Neural progenitor cell (in vitro differentiated cells): ENCODE measurements at regions not wholly inside any gene's neighbourhood (a gene's known extent, or its start where the extent isn't known, plus 50 kb on each side); places are given as distances from the start of the nearest gene placed in this dataset.

Source experiments
- DNase-seq: peaks from one replicate; pipeline ENCODE4 v3.0.0-alpha.2; 2016; ENCODE audit warnings: low spot score
- H2AFZ ChIP-seq: fragments of 200-600 bp; sonication (generic); replicated peaks from 2 replicates; pipeline ENCODE4 v1.6.1; 2016; ENCODE audit warnings: antibody characterized with exemption
- H3F3A ChIP-seq: fragments of 200-600 bp; sonication (generic); 2 replicates; pipeline ENCODE4 v1.6.1; 2016; ENCODE audit warnings: antibody characterized with exemption, low read depth
- H3K27ac ChIP-seq: fragments of 200-600 bp; sonication (generic); 2 replicates; pipeline ENCODE4 v1.5.1; 2016; ENCODE audit warnings: mild to moderate bottlenecking
- H3K27me3 ChIP-seq: fragments of 200-600 bp; sonication (generic); 2 replicates; pipeline ENCODE4 v1.6.1; 2016; ENCODE audit warnings: mild to moderate bottlenecking, moderate library complexity
- H3K36me3 ChIP-seq: fragments of 200-600 bp; sonication (generic); 2 replicates; pipeline ENCODE4 v1.5.1; 2016
- H3K4me1 ChIP-seq: fragments of 200-600 bp; sonication (generic); 2 replicates; pipeline ENCODE4 v1.6.1; 2016; ENCODE audit warnings: mixed run types
- H3K4me2 ChIP-seq: fragments of 200-600 bp; sonication (generic); 2 replicates; pipeline ENCODE4 v1.6.1; 2016
- H3K4me3 ChIP-seq: fragments of 200-600 bp; sonication (generic); 2 replicates; pipeline ENCODE4 v1.5.1; 2016
- H3K79me2 ChIP-seq: fragments of 200-600 bp; sonication (generic); 2 replicates; pipeline ENCODE4 v1.6.1; 2016; ENCODE audit warnings: low read depth
- H3K9ac ChIP-seq: fragments of 200-600 bp; sonication (generic); 2 replicates; pipeline ENCODE4 v1.6.1; 2016
- H3K9me3 ChIP-seq: fragments of 200-600 bp; sonication (generic); 2 replicates; pipeline ENCODE4 v1.5.1; 2016; ENCODE audit warnings: low read depth
- H4K20me1 ChIP-seq: fragments of 200-600 bp; sonication (generic); 2 replicates; pipeline ENCODE4 v1.6.1; 2016; ENCODE audit warnings: low read depth
- H3K27ac Mint-ChIP-seq: 3 replicates; pipeline ENCODE4 v1.8.0; 2021; ENCODE audit warnings: mixed read lengths
- H3K27me3 Mint-ChIP-seq: 2 replicates; pipeline ENCODE4 v1.8.0; 2022; ENCODE audit warnings: low read depth, mild to moderate bottlenecking, inconsistent platforms, moderate library complexity, mixed read lengths; ENCODE audit not compliant: insufficient read depth
- H3K36me3 Mint-ChIP-seq: 3 replicates; pipeline ENCODE4 v1.8.0; 2021; ENCODE audit warnings: mixed read lengths
- H3K4me1 Mint-ChIP-seq: 3 replicates; pipeline ENCODE4 v1.8.0; 2021; ENCODE audit warnings: mixed read lengths
- H3K4me3 Mint-ChIP-seq: 3 replicates; pipeline ENCODE4 v1.8.0; 2021; ENCODE audit warnings: mild to moderate bottlenecking, moderate library complexity, mixed read lengths
- H3K9me3 Mint-ChIP-seq: 3 replicates; pipeline ENCODE4 v1.8.0; 2020; ENCODE audit warnings: mixed read lengths
- EZH2 ChIP-seq: fragments of 200-600 bp; sonication (generic); IDR thresholded peaks from 2 replicates; pipeline ENCODE4 v1.6.1; 2017; ENCODE audit warnings: antibody characterized with exemption, mild to moderate bottlenecking, moderate library complexity
- EZH2phosphoT487 ChIP-seq: fragments of 200-600 bp; sonication (generic); IDR thresholded peaks from 2 replicates; pipeline ENCODE4 v1.6.1; 2017; ENCODE audit warnings: antibody characterized with exemption
- TF ChIP-seq, protein P1 (sequence below): fragments of 200-600 bp; sonication (generic); IDR thresholded peaks from 2 replicates; pipeline ENCODE4 v1.5.1; 2017; ENCODE audit warnings: antibody characterized with exemption, mild to moderate bottlenecking

DNA sequence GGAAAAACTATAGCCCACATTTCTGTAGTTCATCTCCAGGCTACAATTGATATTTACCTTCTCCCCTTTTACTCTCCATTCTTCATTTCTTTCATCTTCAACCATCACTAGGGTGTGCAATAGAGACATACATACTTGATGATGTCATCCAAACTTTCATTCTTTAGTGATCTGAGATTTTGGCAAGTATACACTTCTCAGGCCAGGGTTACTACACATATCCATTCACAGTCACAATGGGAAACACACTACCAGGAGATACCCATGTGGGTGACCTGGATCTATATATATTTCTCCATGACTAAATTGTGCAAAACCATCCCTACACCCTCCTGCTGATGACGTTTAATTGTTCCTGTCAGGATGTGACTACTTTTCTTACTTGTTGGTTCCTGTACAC lies 769.5 kb upstream of the DPPA4 start:
- Mint-ChIP-seq H3K36me3 (no peaks in the 10 kb centered on the region), H3K27me3 (no peaks in the 10 kb centered on the region), H3K27ac (no peak overlapping the region), H3K4me1 (no peaks in the 10 kb centered on the region), H3K9me3 (no peaks in the 10 kb centered on the region), H3K4me3 (no peak overlapping the region)
- H3K79me2 ChIP-seq, result no peaks in the 10 kb centered on the region
- no peaks in the 10 kb centered on the region for H3F3A ChIP-seq
- no peak overlapping the region for H3K4me3 ChIP-seq
- TF ChIP-seq EZH2, result no peak
- TF ChIP-seq, protein P1, sequence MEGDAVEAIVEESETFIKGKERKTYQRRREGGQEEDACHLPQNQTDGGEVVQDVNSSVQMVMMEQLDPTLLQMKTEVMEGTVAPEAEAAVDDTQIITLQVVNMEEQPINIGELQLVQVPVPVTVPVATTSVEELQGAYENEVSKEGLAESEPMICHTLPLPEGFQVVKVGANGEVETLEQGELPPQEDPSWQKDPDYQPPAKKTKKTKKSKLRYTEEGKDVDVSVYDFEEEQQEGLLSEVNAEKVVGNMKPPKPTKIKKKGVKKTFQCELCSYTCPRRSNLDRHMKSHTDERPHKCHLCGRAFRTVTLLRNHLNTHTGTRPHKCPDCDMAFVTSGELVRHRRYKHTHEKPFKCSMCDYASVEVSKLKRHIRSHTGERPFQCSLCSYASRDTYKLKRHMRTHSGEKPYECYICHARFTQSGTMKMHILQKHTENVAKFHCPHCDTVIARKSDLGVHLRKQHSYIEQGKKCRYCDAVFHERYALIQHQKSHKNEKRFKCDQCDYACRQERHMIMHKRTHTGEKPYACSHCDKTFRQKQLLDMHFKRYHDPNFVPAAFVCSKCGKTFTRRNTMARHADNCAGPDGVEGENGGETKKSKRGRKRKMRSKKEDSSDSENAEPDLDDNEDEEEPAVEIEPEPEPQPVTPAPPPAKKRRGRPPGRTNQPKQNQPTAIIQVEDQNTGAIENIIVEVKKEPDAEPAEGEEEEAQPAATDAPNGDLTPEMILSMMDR, result no peak
- no peak for TF ChIP-seq EZH2phosphoT487
- H3K9ac ChIP-seq, result no peak overlapping the region
- no peak overlapping the region for H2AFZ ChIP-seq
- no peaks in the 10 kb centered on the region for H3K27me3 ChIP-seq
- DNase-seq, result no peak
- H3K27ac ChIP-seq, result no peak overlapping the region
- no peaks in the 10 kb centered on the region for H3K9me3 ChIP-seq
- no peaks in the 10 kb centered on the region for H3K36me3 ChIP-seq
- no peaks in the 10 kb centered on the region for H4K20me1 ChIP-seq
- H3K4me1 ChIP-seq, result no peaks in the 10 kb centered on the region
- no peak overlapping the region for H3K4me2 ChIP-seq

DNA sequence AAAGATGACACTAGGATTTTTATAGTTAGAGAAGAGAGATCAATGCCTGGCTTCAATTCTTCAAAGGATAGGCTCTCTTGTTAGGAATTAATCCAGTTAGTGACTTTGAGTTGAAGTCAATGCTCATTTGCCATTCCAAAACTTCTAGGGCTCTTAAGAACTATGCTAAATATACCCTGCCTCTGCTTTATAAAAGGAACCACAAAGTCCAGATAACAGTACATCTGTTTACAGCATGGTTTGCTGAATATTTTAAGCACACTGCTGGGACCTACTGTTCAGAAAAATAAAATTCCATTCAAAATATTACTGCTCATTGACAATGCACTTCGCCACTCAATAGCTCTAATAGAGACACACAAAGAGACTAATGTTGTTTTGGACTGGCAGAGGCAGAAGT lies 786.6 kb upstream of the DPPA4 start:
- Mint-ChIP-seq H3K27me3 (peaks cover 2% of the 10 kb centered on the region), H3K4me3 (no peak overlapping the region), H3K27ac (no peak overlapping the region), H3K36me3 (no peaks in the 10 kb centered on the region), H3K9me3 (peaks cover 4% of the 10 kb centered on the region), H3K4me1 (no peaks in the 10 kb centered on the region)
- H3K27ac ChIP-seq, result no peak overlapping the region
- H3K27me3 ChIP-seq, result no peaks in the 10 kb centered on the region
- no peak overlapping the region for H3K4me2 ChIP-seq
- no peak overlapping the region for H2AFZ ChIP-seq
- H3K79me2 ChIP-seq, result no peaks in the 10 kb centered on the region
- no peaks in the 10 kb centered on the region for H3K9me3 ChIP-seq
- H3K36me3 ChIP-seq, result no peaks in the 10 kb centered on the region
- TF ChIP-seq, protein P1, result no peak
- TF ChIP-seq EZH2 (no peak), EZH2phosphoT487 (no peak)
- no peak overlapping the region for H3K4me3 ChIP-seq
- H4K20me1 ChIP-seq, result no peaks in the 10 kb centered on the region
- no peak for DNase-seq
- no peak overlapping the region for H3K9ac ChIP-seq
- H3K4me1 ChIP-seq, result no peaks in the 10 kb centered on the region
- no peaks in the 10 kb centered on the region for H3F3A ChIP-seq

DNA sequence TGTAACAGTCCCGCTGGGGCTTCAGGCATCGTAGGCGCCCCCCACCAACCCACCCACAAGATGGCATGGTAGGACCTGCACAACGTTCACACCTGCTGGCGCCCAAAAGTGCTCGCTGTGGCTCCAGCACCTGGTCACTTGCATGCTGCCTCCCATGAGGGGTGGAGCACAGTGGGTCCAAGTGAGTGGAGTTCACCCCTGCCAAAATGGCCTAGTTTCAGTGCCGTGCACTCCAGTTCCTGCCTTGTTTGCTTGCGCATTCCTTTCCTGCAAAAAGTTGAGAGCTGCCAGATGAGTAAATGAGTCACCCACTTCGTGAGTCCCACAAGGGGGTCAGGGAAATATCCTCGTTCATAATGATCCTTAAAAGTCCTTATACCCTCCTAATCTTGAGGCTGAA lies 788.7 kb upstream of the DPPA4 start:
- H3K27me3 ChIP-seq, result no peaks in the 10 kb centered on the region
- H3K4me2 ChIP-seq, result no peak overlapping the region
- no peak overlapping the region for H3K27ac Mint-ChIP-seq
- H3K4me3 Mint-ChIP-seq, result no peak overlapping the region
- TF ChIP-seq EZH2 (no peak), EZH2phosphoT487 (no peak)
- TF ChIP-seq, protein P1, result no peak
- no peak overlapping the region for H3K4me3 ChIP-seq
- H3K36me3 ChIP-seq, result no peaks in the 10 kb centered on the region
- no peaks in the 10 kb centered on the region for H3K9me3 ChIP-seq
- H3K9ac ChIP-seq, result no peak overlapping the region
- no peaks in the 10 kb centered on the region for H3K79me2 ChIP-seq
- no peak overlapping the region for H2AFZ ChIP-seq
- peaks cover 2% of the 10 kb centered on the region for H3K27me3 Mint-ChIP-seq
- H3K36me3 Mint-ChIP-seq, result no peaks in the 10 kb centered on the region
- H3F3A ChIP-seq, result no peaks in the 10 kb centered on the region
- no peaks in the 10 kb centered on the region for H3K4me1 Mint-ChIP-seq
- H4K20me1 ChIP-seq, result no peaks in the 10 kb centered on the region
- DNase-seq, result no peak
- H3K27ac ChIP-seq, result no peak overlapping the region
- H3K9me3 Mint-ChIP-seq, result peaks cover under 1% of the 10 kb centered on the region
- H3K4me1 ChIP-seq, result no peaks in the 10 kb centered on the region

DNA sequence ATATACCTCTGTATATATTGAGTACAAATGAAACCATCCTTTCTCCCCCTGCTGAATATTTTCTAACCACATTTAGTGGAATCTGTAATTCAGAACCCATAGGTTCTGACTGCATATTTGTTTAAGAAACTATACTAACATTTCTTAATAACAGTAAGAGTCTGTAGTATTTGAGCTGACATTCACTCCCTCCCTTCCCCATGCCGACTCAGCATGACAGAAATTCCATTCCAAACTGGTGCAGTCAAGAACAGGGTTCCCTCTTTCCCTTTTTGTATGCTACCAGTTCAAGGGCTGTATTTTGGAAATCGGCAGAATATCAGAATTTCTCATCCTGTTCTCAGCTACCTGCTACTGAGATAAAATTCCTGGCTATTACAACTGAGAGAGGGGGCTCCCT lies 796.6 kb upstream of the DPPA4 start:
- no peak overlapping the region for H3K9ac ChIP-seq
- no peak overlapping the region for H2AFZ ChIP-seq
- H3K27ac Mint-ChIP-seq, result no peak overlapping the region
- no peaks in the 10 kb centered on the region for H3K36me3 ChIP-seq
- no peak overlapping the region for H3K4me3 Mint-ChIP-seq
- no peak overlapping the region for H3K4me2 ChIP-seq
- peaks cover 12% of the 10 kb centered on the region for H3K9me3 Mint-ChIP-seq
- no peak overlapping the region for H3K4me3 ChIP-seq
- H3K4me1 Mint-ChIP-seq, result peaks cover 6% of the 10 kb centered on the region
- H3K4me1 ChIP-seq, result no peaks in the 10 kb centered on the region
- H3K9me3 ChIP-seq, result no peaks in the 10 kb centered on the region
- TF ChIP-seq, protein P1, result no peak
- TF ChIP-seq EZH2phosphoT487, result no peak
- no peak for TF ChIP-seq EZH2
- no peak for DNase-seq
- no peaks in the 10 kb centered on the region for H3F3A ChIP-seq
- no peaks in the 10 kb centered on the region for H4K20me1 ChIP-seq
- no peaks in the 10 kb centered on the region for H3K79me2 ChIP-seq
- H3K36me3 Mint-ChIP-seq, result no peaks in the 10 kb centered on the region
- H3K27me3 Mint-ChIP-seq, result peaks cover 2% of the 10 kb centered on the region
- H3K27me3 ChIP-seq, result no peaks in the 10 kb centered on the region
- H3K27ac ChIP-seq, result no peak overlapping the region
